DMS79 treated with DMSO at 0.1 percent for 48 hours (cell line): ENCODE measurements at regions not wholly inside any gene's neighbourhood (a gene's known extent, or its start where the extent isn't known, plus 50 kb on each side); places are given as distances from the start of the nearest gene placed in this dataset.
"Not testable (repeated sequence)": the region's sequence is repeated elsewhere in the genome, so short reads cannot be mapped to it uniquely, and the experiment has no call there.

Source experiments
- DNase-seq: peaks from one replicate; lab custom pipeline; 2025; lab: John Stamatoyannopoulos, UW

- DNase-seq, result no peak
These were observed 1221.3 kb upstream of the CELF4 start for GRCh38 chr18:38786906-38787305.

- DNase-seq, result not testable (repeated sequence)
These were observed 1206.0 kb upstream of the CELF4 start for GRCh38 chr18:38771620-38772019.

GRCh38 chr18:38768504-38768903, 1202.9 kb upstream of the CELF4 start:
- no peak for DNase-seq

GRCh38 chr18:38759457-38759856, 1193.9 kb upstream of the CELF4 start:
- no peak for DNase-seq

GRCh38 chr18:38756436-38756835, 1190.8 kb upstream of the CELF4 start:
- no peak for DNase-seq

GRCh38 chr18:38752430-38752829, 1186.8 kb upstream of the CELF4 start:
- no peak for DNase-seq

GRCh38 chr18:38751898-38752297, 1186.3 kb upstream of the CELF4 start:
- DNase-seq, result no peak

- DNase-seq, result no peak
These were observed 1185.6 kb upstream of the CELF4 start for GRCh38 chr18:38751211-38751610.

GRCh38 chr18:38750751-38751150, 1185.2 kb upstream of the CELF4 start:
- DNase-seq, result no peak

GRCh38 chr18:38747153-38747552, 1181.6 kb upstream of the CELF4 start:
- DNase-seq, result no peak

- DNase-seq, result not testable (repeated sequence)
These were observed 1154.6 kb upstream of the CELF4 start for GRCh38 chr18:38720181-38720580.

- no peak for DNase-seq
These were observed 1152.8 kb upstream of the CELF4 start for GRCh38 chr18:38718365-38718901.

- no peak for DNase-seq
These were observed 1143.5 kb upstream of the CELF4 start for GRCh38 chr18:38709122-38709521.

GRCh38 chr18:38706373-38706772, 1140.8 kb upstream of the CELF4 start:
- DNase-seq, result no peak

- no peak for DNase-seq
These were observed 1132.5 kb upstream of the CELF4 start for GRCh38 chr18:38698088-38698487.

- no peak for DNase-seq
These were observed 1130.1 kb upstream of the CELF4 start for GRCh38 chr18:38695559-38696280.

- no peak for DNase-seq
These were observed 1127.5 kb upstream of the CELF4 start for GRCh38 chr18:38693104-38693503.

- DNase-seq, result no peak
These were observed 1125.0 kb upstream of the CELF4 start for GRCh38 chr18:38690626-38691025.

- DNase-seq, result no peak
These were observed 1122.8 kb upstream of the CELF4 start for GRCh38 chr18:38688416-38688815.

GRCh38 chr18:38670486-38670885, 1104.9 kb upstream of the CELF4 start:
- no peak for DNase-seq

GRCh38 chr18:38664929-38665328, 1099.3 kb upstream of the CELF4 start:
- DNase-seq, result no peak

GRCh38 chr18:38663682-38664081, 1098.1 kb upstream of the CELF4 start:
- no peak for DNase-seq

GRCh38 chr18:38663270-38663669, 1097.7 kb upstream of the CELF4 start:
- no peak for DNase-seq

- DNase-seq, result no peak
These were observed 1089.3 kb upstream of the CELF4 start for GRCh38 chr18:38654946-38655345.
